ENCODE measurements at regions not wholly inside any gene's neighbourhood (a gene's known extent, or its start where the extent isn't known, plus 50 kb on each side); places are given as distances from the start of the nearest gene placed in this dataset.
A peak's percentile ranks its signal among the peaks of the same experiment; 100 is the strongest.

GRCh38 chrX:39640866-39641265 lies 456.9 kb downstream of the BCOR start:
- Histone ChIP-seq H3K4me1 (ENCODE audit: control insufficient read depth, insufficient read depth, low read length, poor library complexity, severe bottlenecking) (peaks cover 12% of the 10 kb centered on the region), H3K4me3 (ENCODE audit: extremely low read depth, insufficient read depth, low read length, poor library complexity, severe bottlenecking) (no peak overlapping the region), H3K9me3 (ENCODE audit: control insufficient read depth, low read length) (no peaks in the 10 kb centered on the region), H3K36me3 (ENCODE audit: control insufficient read depth, insufficient read depth, low read length) (no peaks in the 10 kb centered on the region), H3K27ac (ENCODE audit: low read depth, low read length, severe bottlenecking) (no peak overlapping the region)
- 100% methylated on average over 2 of the region's 2 CpGs; no CpG with 5 or more reads in 1 of the 2 experiments for WGBS, 2 experiments (ENCODE audit: insufficient coverage in 2 of 2)

- no peak overlapping the region for H3K4me3 ChIP-seq (ENCODE audit: extremely low read depth, insufficient read depth, low read length, poor library complexity, severe bottlenecking)
- no peak overlapping the region for H3K27ac ChIP-seq (ENCODE audit: low read depth, low read length, severe bottlenecking)
- WGBS, 2 experiments (ENCODE audit: insufficient coverage in 2 of 2): 47 to 100% methylated on average over 1 to 9 of the region's 10 CpGs
- no peaks in the 10 kb centered on the region for H3K36me3 ChIP-seq (ENCODE audit: control insufficient read depth, insufficient read depth, low read length)
- H3K4me1 ChIP-seq (ENCODE audit: control insufficient read depth, insufficient read depth, low read length, poor library complexity, severe bottlenecking): peaks cover 12% of the 10 kb centered on the region
- no peaks in the 10 kb centered on the region for H3K9me3 ChIP-seq (ENCODE audit: control insufficient read depth, low read length)
Observed at GRCh38 chrX:39642071-39642470, 455.7 kb downstream of the BCOR start.

DNA sequence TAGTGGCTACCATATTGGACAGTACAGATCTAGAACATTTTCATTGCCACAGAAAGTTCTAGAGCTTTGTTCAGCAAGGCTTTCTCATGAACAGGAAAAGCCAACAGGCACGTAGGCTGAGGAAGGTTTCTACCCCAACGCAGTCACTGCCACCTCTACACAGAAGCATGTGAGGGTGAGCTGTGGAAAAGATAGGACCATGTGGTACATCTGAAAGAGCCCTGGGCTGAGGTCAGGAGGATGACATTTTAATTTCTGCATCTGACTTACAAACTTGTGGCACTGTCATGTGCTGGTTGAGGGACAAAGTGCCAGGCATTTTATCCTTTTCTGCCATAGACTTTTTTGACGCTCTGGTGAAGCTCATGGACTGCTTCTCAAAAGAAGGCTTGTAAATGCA lies 454.2 kb downstream of the BCOR start:
- Histone ChIP-seq H3K36me3 (ENCODE audit: control insufficient read depth, insufficient read depth, low read length) (no peaks in the 10 kb centered on the region), H3K27ac (ENCODE audit: low read depth, low read length, severe bottlenecking) (no peak overlapping the region), H3K4me3 (ENCODE audit: extremely low read depth, insufficient read depth, low read length, poor library complexity, severe bottlenecking) (no peak overlapping the region), H3K4me1 (ENCODE audit: control insufficient read depth, insufficient read depth, low read length, poor library complexity, severe bottlenecking) (peaks cover 12% of the 10 kb centered on the region), H3K9me3 (ENCODE audit: control insufficient read depth, low read length) (no peaks in the 10 kb centered on the region)
- WGBS, 2 experiments (ENCODE audit: insufficient coverage in 2 of 2): no CpG with 5 or more reads among the region's 3 CpGs

DNA sequence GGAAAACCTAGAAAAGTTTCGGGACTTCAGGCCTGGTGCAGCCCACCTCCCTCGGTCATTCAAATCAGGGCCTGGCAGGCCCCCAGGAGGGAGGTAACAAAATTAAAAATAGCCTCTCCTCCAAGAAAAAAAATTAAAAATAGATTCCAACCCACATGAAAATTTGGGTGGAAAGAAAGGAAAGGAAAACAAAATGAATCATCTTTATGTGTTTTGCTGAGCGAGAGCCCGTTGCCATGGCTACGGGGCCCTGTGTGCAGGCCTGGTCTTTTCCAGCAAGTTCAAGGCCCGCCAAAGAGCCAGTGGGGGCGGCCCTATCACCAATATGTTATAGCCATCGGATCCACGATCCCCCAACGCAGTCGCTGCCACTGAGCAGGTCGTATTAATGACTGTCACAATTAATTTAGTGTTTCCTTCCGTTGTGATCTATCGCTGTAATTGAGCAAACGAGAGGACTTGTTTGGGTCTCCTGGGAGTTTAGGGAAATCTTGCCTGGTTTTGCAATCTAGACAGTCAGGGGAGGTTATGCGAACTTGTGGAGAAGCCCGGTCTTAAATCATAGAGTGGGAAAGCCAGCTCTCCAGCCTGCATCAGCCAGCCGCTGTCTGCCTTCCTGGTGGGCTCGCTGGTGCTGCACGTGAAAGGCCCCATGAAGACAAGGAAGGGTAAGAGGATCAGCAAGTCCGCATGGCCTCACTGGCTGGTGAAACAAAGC lies 452.4 kb downstream of the BCOR start:
- peak overlapping the region; percentile 36 for H3K27ac ChIP-seq (ENCODE audit: low read depth, low read length, severe bottlenecking)

DNA sequence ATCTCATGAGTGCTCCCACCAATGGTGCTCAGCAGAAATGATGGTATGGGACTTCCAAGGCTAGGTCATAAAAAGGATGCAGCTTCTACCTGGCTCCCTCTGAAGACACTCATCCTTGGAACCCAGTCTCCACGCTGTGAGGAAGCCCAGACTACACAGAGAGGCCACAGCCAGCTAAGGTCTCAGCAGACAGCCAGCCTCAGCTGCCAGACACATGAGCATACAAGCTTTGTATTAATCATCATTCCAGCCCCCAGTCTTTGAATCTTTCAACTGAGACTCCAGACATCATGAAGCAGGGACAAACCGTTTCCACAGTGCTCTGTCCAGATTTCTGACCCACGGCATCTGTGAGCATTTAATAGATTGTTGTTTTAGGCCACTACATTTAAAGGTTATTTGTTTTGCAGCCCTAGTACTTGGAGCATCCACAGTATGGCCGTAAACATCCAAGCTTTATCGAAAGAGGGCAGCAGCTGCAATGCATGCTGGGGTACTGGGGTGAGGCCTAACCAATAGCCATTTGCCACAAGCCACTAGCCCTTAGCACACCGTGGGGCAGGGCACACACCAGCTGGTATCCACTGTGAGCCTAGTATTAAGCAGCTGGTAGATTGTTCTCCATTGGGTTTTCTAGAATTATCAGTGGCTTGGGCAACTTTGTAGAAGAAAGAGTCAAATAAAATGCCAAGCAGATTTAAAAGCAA lies 449.1 kb downstream of the BCOR start:
- Histone ChIP-seq H3K36me3 (ENCODE audit: control insufficient read depth, insufficient read depth, low read length) (no peaks in the 10 kb centered on the region), H3K9me3 (ENCODE audit: control insufficient read depth, low read length) (no peaks in the 10 kb centered on the region), H3K4me3 (ENCODE audit: extremely low read depth, insufficient read depth, low read length, poor library complexity, severe bottlenecking) (no peak overlapping the region), H3K27ac (ENCODE audit: low read depth, low read length, severe bottlenecking) (no peak overlapping the region), H3K4me1 (ENCODE audit: control insufficient read depth, insufficient read depth, low read length, poor library complexity, severe bottlenecking) (peaks cover 8% of the 10 kb centered on the region)
- 100% methylated on average over 2 of the region's 6 CpGs for WGBS, 2 experiments (ENCODE audit: insufficient coverage in 2 of 2)

More for the DNA sequence above, 452.4 kb downstream of the BCOR start:
- WGBS, 2 experiments (ENCODE audit: insufficient coverage in 2 of 2): 94% methylated on average over 8 of the region's 21 CpGs; no CpG with 5 or more reads in 1 of the 2 experiments
- Histone ChIP-seq H3K36me3 (ENCODE audit: control insufficient read depth, insufficient read depth, low read length) (no peaks in the 10 kb centered on the region), H3K4me1 (ENCODE audit: control insufficient read depth, insufficient read depth, low read length, poor library complexity, severe bottlenecking) (peaks cover 12% of the 10 kb centered on the region), H3K4me3 (ENCODE audit: extremely low read depth, insufficient read depth, low read length, poor library complexity, severe bottlenecking) (no peak overlapping the region), H3K9me3 (ENCODE audit: control insufficient read depth, low read length) (no peaks in the 10 kb centered on the region)

DNA sequence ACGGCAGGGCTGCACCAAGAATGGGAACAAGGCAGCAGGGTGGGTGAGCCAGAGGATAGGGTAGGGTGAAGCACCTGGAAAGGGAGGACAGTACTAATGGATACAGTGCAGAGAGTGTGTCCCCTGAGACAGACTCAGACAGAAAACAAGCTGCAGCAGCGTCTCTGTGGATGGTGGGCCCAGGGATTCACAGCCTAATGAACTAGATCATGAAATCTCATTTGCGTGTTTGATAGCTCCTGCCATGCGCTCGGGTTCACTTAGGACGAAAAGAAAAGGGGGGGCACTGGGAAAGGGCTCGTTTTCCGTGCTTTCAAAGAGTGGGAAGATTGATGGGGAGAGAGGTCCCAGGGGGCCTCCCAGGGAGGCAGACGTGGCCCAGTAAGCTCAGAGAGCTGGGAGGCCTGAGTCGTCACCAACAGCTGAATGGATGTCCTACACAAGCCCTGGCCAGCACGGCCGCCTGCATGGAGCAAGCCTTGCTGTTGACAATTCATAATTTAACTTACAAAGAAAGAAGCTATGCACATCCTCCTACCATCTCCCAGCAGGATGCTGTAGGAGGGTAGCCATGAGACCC lies 446.9 kb downstream of the BCOR start:
- WGBS, 2 experiments (ENCODE audit: insufficient coverage in 2 of 2): 50 to 69% methylated on average over 1 to 5 of the region's 12 CpGs
- Histone ChIP-seq H3K4me1 (ENCODE audit: control insufficient read depth, insufficient read depth, low read length, poor library complexity, severe bottlenecking) (peaks cover 4% of the 10 kb centered on the region), H3K27ac (ENCODE audit: low read depth, low read length, severe bottlenecking) (no peak overlapping the region), H3K9me3 (ENCODE audit: control insufficient read depth, low read length) (no peaks in the 10 kb centered on the region), H3K36me3 (ENCODE audit: control insufficient read depth, insufficient read depth, low read length) (no peaks in the 10 kb centered on the region), H3K4me3 (ENCODE audit: extremely low read depth, insufficient read depth, low read length, poor library complexity, severe bottlenecking) (no peak overlapping the region)

DNA sequence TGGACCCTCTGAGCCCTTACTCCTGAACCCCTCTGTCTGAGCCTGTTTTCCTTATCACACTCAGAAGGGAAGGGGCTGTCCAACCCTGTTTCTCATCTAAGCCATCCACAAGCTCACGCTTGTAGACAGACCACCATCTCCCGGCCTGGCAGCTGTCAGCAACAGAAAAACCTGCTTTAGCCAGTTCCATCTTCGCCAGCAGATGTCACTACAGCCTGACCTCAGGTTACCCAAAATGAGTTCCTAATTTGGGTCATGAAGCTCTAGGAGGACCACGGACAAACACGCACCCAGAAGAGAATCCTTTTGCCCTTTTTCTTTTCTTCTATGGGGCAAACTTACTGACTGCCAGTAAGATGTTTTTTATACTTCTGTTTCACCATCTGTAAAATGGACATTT lies 445.4 kb downstream of the BCOR start:
- no peaks in the 10 kb centered on the region for H3K9me3 ChIP-seq (ENCODE audit: control insufficient read depth, low read length)
- no peaks in the 10 kb centered on the region for H3K36me3 ChIP-seq (ENCODE audit: control insufficient read depth, insufficient read depth, low read length)
- H3K4me3 ChIP-seq (ENCODE audit: extremely low read depth, insufficient read depth, low read length, poor library complexity, severe bottlenecking): no peak overlapping the region
- peaks cover 4% of the 10 kb centered on the region for H3K4me1 ChIP-seq (ENCODE audit: control insufficient read depth, insufficient read depth, low read length, poor library complexity, severe bottlenecking)
- H3K27ac ChIP-seq (ENCODE audit: low read depth, low read length, severe bottlenecking): no peak overlapping the region
- WGBS, 2 experiments (ENCODE audit: insufficient coverage in 2 of 2): 34% methylated on average over 4 of the region's 5 CpGs; no CpG with 5 or more reads in 1 of the 2 experiments

GRCh38 chrX:39653691-39654090 lies 444.1 kb downstream of the BCOR start:
- Histone ChIP-seq H3K9me3 (ENCODE audit: control insufficient read depth, low read length) (no peaks in the 10 kb centered on the region), H3K27ac (ENCODE audit: low read depth, low read length, severe bottlenecking) (no peak overlapping the region), H3K4me3 (ENCODE audit: extremely low read depth, insufficient read depth, low read length, poor library complexity, severe bottlenecking) (no peak overlapping the region), H3K4me1 (ENCODE audit: control insufficient read depth, insufficient read depth, low read length, poor library complexity, severe bottlenecking) (peaks cover 4% of the 10 kb centered on the region), H3K36me3 (ENCODE audit: control insufficient read depth, insufficient read depth, low read length) (no peaks in the 10 kb centered on the region)
- WGBS, 2 experiments (ENCODE audit: insufficient coverage in 2 of 2): 11 to 12% methylated on average over 4 to 5 of the region's 10 CpGs

- WGBS, 2 experiments (ENCODE audit: insufficient coverage in 2 of 2): 31 to 58% methylated on average over 2 to 6 of the region's 16 CpGs
- no peak overlapping the region for H3K27ac ChIP-seq (ENCODE audit: low read depth, low read length, severe bottlenecking)
Observed at GRCh38 chrX:39654183-39654925, 443.4 kb downstream of the BCOR start.

DNA sequence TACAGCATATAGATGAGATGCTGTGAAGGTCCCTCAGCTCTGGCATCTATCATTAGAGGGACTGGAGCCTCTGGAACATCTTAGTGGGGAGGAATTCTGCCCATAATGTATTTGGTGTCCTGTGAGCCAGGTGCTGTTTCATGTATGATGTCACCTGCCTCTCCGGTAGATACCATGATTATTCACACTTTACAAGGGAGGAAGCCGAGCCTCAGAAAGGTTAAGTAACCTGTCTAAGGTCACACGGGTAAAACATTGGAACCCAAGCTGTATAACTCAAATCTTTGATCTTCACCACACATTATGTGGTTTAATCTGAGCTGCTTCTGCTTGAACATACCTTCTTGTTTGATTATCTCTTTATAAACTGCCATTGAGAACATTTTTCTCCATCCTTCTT lies 442.8 kb downstream of the BCOR start:
- H3K27ac ChIP-seq (ENCODE audit: low read depth, low read length, severe bottlenecking): no peak overlapping the region
- 100% methylated on average over 2 of the region's 3 CpGs; no CpG with 5 or more reads in 1 of the 2 experiments for whole genome bisulfite sequencing, 2 experiments (ENCODE audit: insufficient coverage in 2 of 2)
- no peaks in the 10 kb centered on the region for H3K9me3 ChIP-seq (ENCODE audit: control insufficient read depth, low read length)
- no peak overlapping the region for H3K4me3 ChIP-seq (ENCODE audit: extremely low read depth, insufficient read depth, low read length, poor library complexity, severe bottlenecking)
- no peaks in the 10 kb centered on the region for H3K36me3 ChIP-seq (ENCODE audit: control insufficient read depth, insufficient read depth, low read length)
- peaks cover 4% of the 10 kb centered on the region for H3K4me1 ChIP-seq (ENCODE audit: control insufficient read depth, insufficient read depth, low read length, poor library complexity, severe bottlenecking)

More at GRCh38 chrX:39654183-39654925, 443.4 kb downstream of the BCOR start:
- peaks cover 4% of the 10 kb centered on the region for H3K4me1 ChIP-seq (ENCODE audit: control insufficient read depth, insufficient read depth, low read length, poor library complexity, severe bottlenecking)
- no peaks in the 10 kb centered on the region for H3K36me3 ChIP-seq (ENCODE audit: control insufficient read depth, insufficient read depth, low read length)
- no peak overlapping the region for H3K4me3 ChIP-seq (ENCODE audit: extremely low read depth, insufficient read depth, low read length, poor library complexity, severe bottlenecking)
- no peaks in the 10 kb centered on the region for H3K9me3 ChIP-seq (ENCODE audit: control insufficient read depth, low read length)

All from mesodermal cell (in vitro differentiated cells).